HL-60 (cell line): ENCODE measurements at regions not wholly inside any gene's neighbourhood (a gene's known extent, or its start where the extent isn't known, plus 50 kb on each side); places are given as distances from the start of the nearest gene placed in this dataset.

Experiments
- POLR2AphosphoS5 ChIP-seq: IDR thresholded peaks from 2 replicates; pipeline ENCODE4 v1.6.1; 2012; ENCODE audit warnings: low read depth
- TF ChIP-seq, protein P1 (sequence below): IDR thresholded peaks from one replicate; pipeline ENCODE4 v1.5.1; 2011; ENCODE audit warnings: low read length, control low read depth, inconsistent platforms; ENCODE audit not compliant: insufficient read depth

DNA sequence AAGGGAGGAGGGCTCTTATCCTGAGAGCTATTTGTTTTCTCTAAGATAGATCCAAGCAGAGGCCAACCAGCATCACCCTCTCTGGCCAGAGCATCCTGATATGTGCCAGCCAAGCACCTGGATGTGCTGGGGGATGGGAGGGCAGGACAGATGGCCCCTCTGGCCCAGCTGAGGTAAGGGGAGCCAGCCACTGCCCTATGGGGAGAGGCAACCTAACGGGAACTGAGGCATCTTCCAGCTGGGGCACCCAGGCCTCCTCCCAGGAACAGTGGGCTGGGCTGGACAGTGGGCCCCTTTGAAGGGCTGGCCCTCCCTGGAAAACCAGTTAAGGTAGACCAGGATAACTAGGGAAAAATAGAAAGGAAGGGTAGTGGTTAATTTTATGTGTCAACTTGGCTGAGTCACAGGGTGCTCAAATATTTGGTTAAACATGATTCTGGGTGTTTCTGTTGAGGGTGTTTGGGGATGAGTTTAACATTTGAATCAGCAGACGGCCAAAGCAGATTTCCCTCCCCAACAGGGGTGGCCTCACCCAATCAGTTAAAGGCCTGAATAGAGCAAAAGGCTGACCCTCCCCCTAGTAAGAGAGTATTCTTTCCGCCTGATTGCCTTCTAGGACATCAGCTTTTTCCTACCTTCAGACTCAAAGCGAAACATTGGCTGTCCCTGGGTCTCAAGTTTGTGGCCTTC, 595.1 kb downstream of the BUD13 start:
- TF ChIP-seq, protein P1, sequence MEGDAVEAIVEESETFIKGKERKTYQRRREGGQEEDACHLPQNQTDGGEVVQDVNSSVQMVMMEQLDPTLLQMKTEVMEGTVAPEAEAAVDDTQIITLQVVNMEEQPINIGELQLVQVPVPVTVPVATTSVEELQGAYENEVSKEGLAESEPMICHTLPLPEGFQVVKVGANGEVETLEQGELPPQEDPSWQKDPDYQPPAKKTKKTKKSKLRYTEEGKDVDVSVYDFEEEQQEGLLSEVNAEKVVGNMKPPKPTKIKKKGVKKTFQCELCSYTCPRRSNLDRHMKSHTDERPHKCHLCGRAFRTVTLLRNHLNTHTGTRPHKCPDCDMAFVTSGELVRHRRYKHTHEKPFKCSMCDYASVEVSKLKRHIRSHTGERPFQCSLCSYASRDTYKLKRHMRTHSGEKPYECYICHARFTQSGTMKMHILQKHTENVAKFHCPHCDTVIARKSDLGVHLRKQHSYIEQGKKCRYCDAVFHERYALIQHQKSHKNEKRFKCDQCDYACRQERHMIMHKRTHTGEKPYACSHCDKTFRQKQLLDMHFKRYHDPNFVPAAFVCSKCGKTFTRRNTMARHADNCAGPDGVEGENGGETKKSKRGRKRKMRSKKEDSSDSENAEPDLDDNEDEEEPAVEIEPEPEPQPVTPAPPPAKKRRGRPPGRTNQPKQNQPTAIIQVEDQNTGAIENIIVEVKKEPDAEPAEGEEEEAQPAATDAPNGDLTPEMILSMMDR, result no peak
- TF ChIP-seq POLR2AphosphoS5, result no peak
